HS-5 (cell line): ENCODE measurements at regions not wholly inside any gene's neighbourhood (a gene's known extent, or its start where the extent isn't known, plus 50 kb on each side); places are given as distances from the start of the nearest gene placed in this dataset.

Experiments
- DNase-seq: peaks from one replicate; pipeline ENCODE4 v3.0.0-alpha.2; 2012; ENCODE audit warnings: low read depth

GRCh38 chr3:87413814-87414213, 137.4 kb upstream of the POU1F1 start:
- no peak for DNase-seq

- DNase-seq, result no peak
These were observed 133.7 kb upstream of the POU1F1 start for GRCh38 chr3:87410110-87410509.

- DNase-seq, result no peak
These were observed 121.9 kb upstream of the POU1F1 start for GRCh38 chr3:87398168-87398801.

- peak; percentile 23 for DNase-seq
These were observed 120.8 kb upstream of the POU1F1 start for GRCh38 chr3:87397211-87397610.

- DNase-seq, result no peak
These were observed 114.4 kb upstream of the POU1F1 start for GRCh38 chr3:87390821-87391220.

GRCh38 chr3:87390353-87390752, 114.0 kb upstream of the POU1F1 start:
- no peak for DNase-seq

GRCh38 chr3:87375231-87375682, 98.9 kb upstream of the POU1F1 start:
- DNase-seq, result no peak

GRCh38 chr3:87370007-87370406, 93.6 kb upstream of the POU1F1 start:
- no peak for DNase-seq

GRCh38 chr3:87367736-87368135, 91.4 kb upstream of the POU1F1 start:
- no peak for DNase-seq

GRCh38 chr3:87363721-87364120, 87.3 kb upstream of the POU1F1 start:
- DNase-seq, result no peak

GRCh38 chr3:87361956-87362355, 85.6 kb upstream of the POU1F1 start:
- DNase-seq, result no peak

- DNase-seq, result no peak
These were observed 84.9 kb upstream of the POU1F1 start for GRCh38 chr3:87361271-87361670.

- DNase-seq, result no peak
These were observed 83.4 kb upstream of the POU1F1 start for GRCh38 chr3:87359826-87360225.

- no peak for DNase-seq
These were observed 82.6 kb upstream of the POU1F1 start for GRCh38 chr3:87359025-87359424.

- no peak for DNase-seq
These were observed 81.7 kb upstream of the POU1F1 start for GRCh38 chr3:87358066-87358465.

- no peak for DNase-seq
These were observed 78.0 kb upstream of the POU1F1 start for GRCh38 chr3:87354398-87354797.

- DNase-seq, result no peak
These were observed 75.6 kb upstream of the POU1F1 start for GRCh38 chr3:87351937-87352336.

GRCh38 chr3:87350367-87351199, 74.2 kb upstream of the POU1F1 start:
- DNase-seq, result peak; percentile 20

- DNase-seq, result no peak
These were observed 73.4 kb upstream of the POU1F1 start for GRCh38 chr3:87349833-87350232.

GRCh38 chr3:87336761-87337160, 60.4 kb upstream of the POU1F1 start:
- DNase-seq, result no peak

- DNase-seq, result no peak
These were observed 59.5 kb upstream of the POU1F1 start for GRCh38 chr3:87335931-87336330.

- peak; percentile 95 for DNase-seq
These were observed 57.1 kb upstream of the POU1F1 start for GRCh38 chr3:87333393-87333892.

- no peak for DNase-seq
These were observed 56.4 kb upstream of the POU1F1 start for GRCh38 chr3:87332789-87333188.
